K562 (cell line): ENCODE measurements at regions not wholly inside any gene's neighbourhood (a gene's known extent, or its start where the extent isn't known, plus 50 kb on each side); places are given as distances from the start of the nearest gene placed in this dataset.

ENCODE experiments used
- ATAC-seq: fragments of 200-7000 bp; cut with Tn5 transposase; 3 replicates; pipeline ENCODE4 v1.9.1; 2020; ENCODE audit warnings: moderate library complexity
- BruUV-seq: library from RNA; stranded (reverse); fragments of 400-500 nt; replicated peaks from 2 replicates; lab custom pipeline; 2021; lab: Mats Ljungman, UMichigan
- CTCF ChIA-PET: fragments of 300-600 bp; formaldehyde crosslinking; extraction: SDS; loops from one replicate; lab custom pipeline; 2021; ENCODE audit warnings: low intra/inter-chr PET ratio; lab: Yijun Ruan, JAX
- POLR2A ChIA-PET: fragments of 300-600, 350-650 bp; sonication (Branson Sonifier 250); formaldehyde crosslinking; extraction: SDS; loops from one replicate; lab custom pipeline; 2021; ENCODE audit warnings: antibody characterized with exemption, inconsistent platforms; lab: Yijun Ruan, JAX
- DNase-seq, 4 experiments: peaks; one replicate each; pipeline versions ENCODE4 v3.0.0 to v3.0.0-alpha.2; 2011 to 2018; ENCODE audit warnings: low spot score in 3 of 4, mixed read lengths in 3 of 4; ENCODE audit errors: extremely low read depth in 1 of 4
- FAIRE-seq: peaks from 2 replicates; lab custom pipeline; 2011; peaks lifted over from hg19 to GRCh38; lab: Jason Lieb, UNC
- H2AFZ ChIP-seq: 2 replicates; pipeline ENCODE4 v1.6.0; 2011; ENCODE audit warnings: low read depth, low read length, control low read depth, inconsistent platforms
- H3K27ac ChIP-seq: fragments of 200-600 bp; 3 replicates; pipeline ENCODE4 v1.8.0; 2011; ENCODE audit warnings: low read depth, mild to moderate bottlenecking, control low read depth, inconsistent platforms, low read length, moderate library complexity, mixed read lengths; ENCODE audit errors: extremely low read depth
- H3K27me3 ChIP-seq, 2 experiments: fragments of 300-600 bp in 1 of 2; 2 replicates in 1 of 2; 3 replicates in 1 of 2; pipeline versions ENCODE4 v1.6.0 to v1.8.0; 2011; ENCODE audit warnings: inconsistent platforms in 2 of 2, low read length in 2 of 2, mild to moderate bottlenecking in 1 of 2, mixed read lengths in 1 of 2, moderate library complexity in 1 of 2; ENCODE audit not compliant: control insufficient read depth in 2 of 2, insufficient read depth in 2 of 2
- H3K36me3 ChIP-seq: fragments of 300-600 bp; 3 replicates; pipeline ENCODE4 v1.8.0; 2011; ENCODE audit warnings: mild to moderate bottlenecking, low read length, inconsistent platforms; ENCODE audit not compliant: control insufficient read depth, insufficient read depth
- H3K4me1 ChIP-seq, 2 experiments: fragments of 200-600 bp in 1 of 2; replicated peaks in 1 of 2; 2 replicates in 1 of 2; 3 replicates in 1 of 2; pipeline versions ENCODE4 v1.5.1 to v1.8.0; 2011; ENCODE audit warnings: inconsistent platforms in 2 of 2, low read length in 2 of 2, mild to moderate bottlenecking in 1 of 2, mixed read lengths in 1 of 2, moderate library complexity in 1 of 2; ENCODE audit not compliant: control insufficient read depth in 2 of 2, insufficient read depth in 2 of 2
- H3K4me2 ChIP-seq: 2 replicates; pipeline ENCODE4 v1.6.1; 2011; ENCODE audit warnings: low read length, control low read depth, inconsistent platforms, mixed read lengths; ENCODE audit not compliant: insufficient read depth
- H3K4me3 ChIP-seq: fragments of 200-600 bp; sonication (generic), shearing (Covaris generic); 2 replicates; pipeline ENCODE4 v1.5.1; 2016; ENCODE audit warnings: control low read depth, inconsistent platforms
- H3K79me2 ChIP-seq: fragments of 200-600 bp; 3 replicates; pipeline ENCODE4 v1.8.0; 2011; ENCODE audit warnings: low read length, inconsistent platforms; ENCODE audit not compliant: control insufficient read depth, insufficient read depth
- H3K9ac ChIP-seq, 2 experiments: 2 replicates each; pipeline versions ENCODE4 v1.6.0 to v1.6.1; 2011; ENCODE audit warnings: low read depth in 2 of 2, low read length in 2 of 2, control low read depth in 1 of 2, inconsistent platforms in 1 of 2, mild to moderate bottlenecking in 1 of 2, mixed read lengths in 1 of 2; ENCODE audit not compliant: insufficient read depth in 1 of 2
- H3K9me1 ChIP-seq: one replicate; pipeline ENCODE4 v1.6.0; 2011; ENCODE audit warnings: inconsistent platforms, mild to moderate bottlenecking, low read length, moderate library complexity; ENCODE audit not compliant: control insufficient read depth, insufficient read depth
- H3K9me3 ChIP-seq: replicated peaks from 2 replicates; pipeline ENCODE4 v1.5.1; 2011; ENCODE audit warnings: low read depth, low read length, inconsistent platforms; ENCODE audit not compliant: control insufficient read depth, insufficient read depth
- H4K20me1 ChIP-seq: replicated peaks from 2 replicates; pipeline ENCODE4 v1.6.1; 2011; ENCODE audit warnings: low read length, inconsistent platforms, mixed read lengths; ENCODE audit not compliant: control insufficient read depth, insufficient read depth
- BCL6 ChIP-seq: fragments of 250-450 bp; sonication (Bioruptor Pico); IDR thresholded peaks from 2 replicates; pipeline ENCODE4 v1.4.0; 2020
- EZH2 ChIP-seq: IDR thresholded peaks from 2 replicates; pipeline ENCODE4 v1.6.1; 2012; ENCODE audit warnings: low read depth, mild to moderate bottlenecking, inconsistent platforms, low read length, borderline replicate concordance
- RBM22 ChIP-seq: fragments of 200-400 bp; formaldehyde crosslinking; IDR thresholded peaks from 2 replicates; pipeline ENCODE4 v1.6.1; 2018; ENCODE audit warnings: low read length, low read depth; ENCODE audit not compliant: poor library complexity, severe bottlenecking
- TCFL5 ChIP-seq: fragments of 250-450 bp; sonication (Bioruptor Pico); conservative IDR thresholded peaks from 2 replicates; pipeline ENCODE4 v1.6.1; 2021; ENCODE audit warnings: mild to moderate bottlenecking, moderate library complexity, matching md5 sums
- ZNF316 ChIP-seq: fragments of 450-650 bp; IDR thresholded peaks from 2 replicates; pipeline ENCODE4 v1.6.1; 2016
- WGBS: fragments of 100-300 bp; shearing (Covaris generic); methylation state at CpG from one replicate; pipeline ENCODE4 v1.1.6; 2016; ENCODE audit warnings: low coverage, mixed read lengths; ENCODE audit not compliant: insufficient coverage; ENCODE audit errors: missing lambda C conversion rate; 5-methylcytosine and 5-hydroxymethylcytosine counted together
- in situ Hi-C: fragments of 300-500 bp; cut with MboI; formaldehyde crosslinking; loops from 4 replicates; pipeline ENCODE4 v1.15.0; 2018; ENCODE audit warnings: inconsistent platforms, mixed read lengths
- intact Hi-C: fragments of 100-400 bp; cut with micrococcal nuclease; formaldehyde crosslinking; loops from 2 replicates; pipeline ENCODE4 v1.14.2; 2022
- TF ChIP-seq, protein P1 (sequence below), 3 experiments: IDR thresholded peaks in 2 of 3; conservative IDR thresholded peaks in 1 of 3; 2 replicates each; pipeline ENCODE4 v1.5.1; 2011 to 2012; ENCODE audit warnings: low read length in 3 of 3, mild to moderate bottlenecking in 3 of 3, control low read depth in 2 of 3, improper control_type of control experiment in 1 of 3, inconsistent platforms in 1 of 3, low read depth in 1 of 3, mixed read lengths in 1 of 3, moderate library complexity in 1 of 3; ENCODE audit not compliant: insufficient read depth in 2 of 3
- TF ChIP-seq, protein P2 (sequence below), 2 experiments: fragments of 200-800 bp in 1 of 2; sonication (Bioruptor generic) in 1 of 2; sonication (generic) in 1 of 2; formaldehyde crosslinking in 1 of 2; IDR thresholded peaks in 1 of 2; conservative IDR thresholded peaks in 1 of 2; 2 replicates each; pipeline versions ENCODE4 v1.5.0 to v1.6.1; 2016 to 2020; ENCODE audit warnings: missing compliant biosample characterization in 1 of 2, missing genetic modification characterization in 1 of 2, missing genetic modification reagents in 1 of 2
- TF ChIP-seq, protein P3 (sequence below): fragments of 250-450 bp; sonication (Bioruptor Pico); IDR thresholded peaks from 2 replicates; pipeline ENCODE4 v1.9.0; 2021; ENCODE audit warnings: mild to moderate bottlenecking

DNA sequence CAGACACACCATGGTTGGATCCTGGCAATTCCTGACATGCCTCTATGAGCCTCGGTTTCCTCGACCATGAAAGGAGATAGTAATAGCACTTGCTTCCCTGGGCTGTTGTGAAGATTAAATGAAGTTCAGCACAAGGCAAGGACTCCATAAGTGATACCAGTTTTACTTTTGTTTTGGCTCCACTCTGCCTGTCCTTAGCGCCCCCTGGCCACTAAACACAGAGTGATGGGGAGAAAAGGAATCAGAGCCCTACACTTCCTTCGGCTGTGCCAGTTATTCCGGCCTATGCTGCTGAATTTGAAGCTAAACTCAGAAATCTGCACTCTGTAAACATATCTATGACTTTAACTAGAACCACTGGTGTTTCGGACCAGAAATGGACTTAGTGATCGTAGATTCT, 173.8 kb downstream of the C12orf75 start:
- Histone ChIP-seq H3K9me1 (no peaks in the 10 kb centered on the region), H2AFZ (no peak overlapping the region), H3K4me3 (no peak overlapping the region), H3K4me2 (no peak overlapping the region), H3K4me1 (no peaks in the 10 kb centered on the region), H3K79me2 (no peaks in the 10 kb centered on the region), H4K20me1 (no peaks in the 10 kb centered on the region), H3K9ac (no peak overlapping the region), H3K9me3 (no peaks in the 10 kb centered on the region), H3K27me3 (no peaks in the 10 kb centered on the region), H3K27ac (no peak overlapping the region), H3K36me3 (no peaks in the 10 kb centered on the region)
- FAIRE-seq, result no peak
- ChIA-PET CTCF (no interaction called here), POLR2A (interaction anchor here (0.5 to 0.7 kb wide), 2 partner anchors 8 to 16 kb away, joined by 3 to 4 read pairs; no protein-coding TSS in a partner anchor)
- no peak for ATAC-seq
- WGBS, result 1% methylated on average over 6 of the region's 7 CpGs
- no peak for DNase-seq
- in situ Hi-C loops, result no loop called here
- no TSS peak for BruUV-seq
- TF ChIP-seq, protein P1, sequence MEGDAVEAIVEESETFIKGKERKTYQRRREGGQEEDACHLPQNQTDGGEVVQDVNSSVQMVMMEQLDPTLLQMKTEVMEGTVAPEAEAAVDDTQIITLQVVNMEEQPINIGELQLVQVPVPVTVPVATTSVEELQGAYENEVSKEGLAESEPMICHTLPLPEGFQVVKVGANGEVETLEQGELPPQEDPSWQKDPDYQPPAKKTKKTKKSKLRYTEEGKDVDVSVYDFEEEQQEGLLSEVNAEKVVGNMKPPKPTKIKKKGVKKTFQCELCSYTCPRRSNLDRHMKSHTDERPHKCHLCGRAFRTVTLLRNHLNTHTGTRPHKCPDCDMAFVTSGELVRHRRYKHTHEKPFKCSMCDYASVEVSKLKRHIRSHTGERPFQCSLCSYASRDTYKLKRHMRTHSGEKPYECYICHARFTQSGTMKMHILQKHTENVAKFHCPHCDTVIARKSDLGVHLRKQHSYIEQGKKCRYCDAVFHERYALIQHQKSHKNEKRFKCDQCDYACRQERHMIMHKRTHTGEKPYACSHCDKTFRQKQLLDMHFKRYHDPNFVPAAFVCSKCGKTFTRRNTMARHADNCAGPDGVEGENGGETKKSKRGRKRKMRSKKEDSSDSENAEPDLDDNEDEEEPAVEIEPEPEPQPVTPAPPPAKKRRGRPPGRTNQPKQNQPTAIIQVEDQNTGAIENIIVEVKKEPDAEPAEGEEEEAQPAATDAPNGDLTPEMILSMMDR (IDR thresholded peaks at IDR 0.05 in 2 of 3, conservative IDR thresholded peaks at IDR 0.05 in 1 of 3; ENCODE audit: insufficient read depth in 2 of 3, low read depth in 1 of 3, low read length in 3 of 3), result peak in 1 of 3 experiments; percentile 20; a peak in 2 of 6 replicates
- TF ChIP-seq RBM22, result no peak
- intact Hi-C loops, result no loop called here

DNA sequence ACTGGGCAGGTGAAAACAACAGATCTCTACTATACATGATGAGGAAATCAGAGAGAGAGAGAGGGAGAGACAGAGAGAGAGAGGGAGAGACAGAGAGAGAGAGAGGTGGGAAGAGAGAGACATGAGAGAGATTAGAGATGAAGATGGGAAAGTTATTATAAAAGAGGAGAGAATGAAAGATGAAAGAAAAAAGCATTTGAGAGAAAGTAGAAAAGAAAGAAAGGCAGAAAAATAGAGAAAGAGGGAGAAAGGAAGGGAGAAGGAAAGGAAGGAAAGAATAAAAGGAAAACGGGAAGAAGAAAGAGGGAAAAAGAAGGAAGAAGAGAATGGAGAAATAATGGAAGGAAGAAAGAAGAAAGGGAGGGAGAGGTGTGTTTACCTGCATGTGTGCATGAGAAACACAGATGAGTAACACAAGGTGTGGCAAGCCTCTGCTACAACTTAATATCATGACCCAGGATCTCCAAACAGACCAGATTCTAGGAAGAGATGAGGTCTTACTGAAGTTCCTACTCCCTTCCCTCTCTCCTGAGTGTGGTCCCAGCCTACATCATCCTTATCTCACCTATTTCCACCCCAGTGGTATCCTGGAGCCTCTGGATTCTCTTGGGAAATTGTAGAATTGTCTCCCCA, 176.3 kb downstream of the C12orf75 start:
- H4K20me1 ChIP-seq, result no peaks in the 10 kb centered on the region
- no peaks in the 10 kb centered on the region for H3K4me1 ChIP-seq
- H3K27me3 ChIP-seq, result no peaks in the 10 kb centered on the region
- FAIRE-seq (no peak), ATAC-seq (no peak), DNase-seq (no peak)
- no peak overlapping the region for H3K4me2 ChIP-seq
- no peaks in the 10 kb centered on the region for H3K36me3 ChIP-seq
- in situ Hi-C loops, result no loop called here
- BruUV-seq, result no TSS peak
- H3K4me3 ChIP-seq, result no peak overlapping the region
- 0% methylated on average over 1 of the region's 1 CpG for WGBS
- intact Hi-C loops, result no loop called here
- H3K9ac ChIP-seq, result no peak overlapping the region
- no peaks in the 10 kb centered on the region for H3K9me1 ChIP-seq
- no peaks in the 10 kb centered on the region for H3K9me3 ChIP-seq
- no peak overlapping the region for H2AFZ ChIP-seq
- H3K79me2 ChIP-seq, result no peaks in the 10 kb centered on the region
- CTCF ChIA-PET, result no interaction called here
- no peak overlapping the region for H3K27ac ChIP-seq
- POLR2A ChIA-PET, result no interaction called here
- TF ChIP-seq TCFL5 (CRISPR knock-in tag) (no peak), EZH2 (no peak), BCL6 (CRISPR knock-in tag) (no peak), ZNF316 (no peak)
- TF ChIP-seq, protein P2, sequence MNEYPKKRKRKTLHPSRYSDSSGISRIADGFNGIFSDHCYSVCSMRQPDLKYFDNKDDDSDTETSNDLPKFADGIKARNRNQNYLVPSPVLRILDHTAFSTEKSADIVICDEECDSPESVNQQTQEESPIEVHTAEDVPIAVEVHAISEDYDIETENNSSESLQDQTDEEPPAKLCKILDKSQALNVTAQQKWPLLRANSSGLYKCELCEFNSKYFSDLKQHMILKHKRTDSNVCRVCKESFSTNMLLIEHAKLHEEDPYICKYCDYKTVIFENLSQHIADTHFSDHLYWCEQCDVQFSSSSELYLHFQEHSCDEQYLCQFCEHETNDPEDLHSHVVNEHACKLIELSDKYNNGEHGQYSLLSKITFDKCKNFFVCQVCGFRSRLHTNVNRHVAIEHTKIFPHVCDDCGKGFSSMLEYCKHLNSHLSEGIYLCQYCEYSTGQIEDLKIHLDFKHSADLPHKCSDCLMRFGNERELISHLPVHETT (CRISPR knock-in tag; conservative IDR thresholded peaks at IDR 0.05 in 1 of 2, IDR thresholded peaks at IDR 0.05 in 1 of 2), result no peak
- TF ChIP-seq, protein P3, sequence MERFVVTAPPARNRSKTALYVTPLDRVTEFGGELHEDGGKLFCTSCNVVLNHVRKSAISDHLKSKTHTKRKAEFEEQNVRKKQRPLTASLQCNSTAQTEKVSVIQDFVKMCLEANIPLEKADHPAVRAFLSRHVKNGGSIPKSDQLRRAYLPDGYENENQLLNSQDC, result no peak
